ENCODE measurements at regions not wholly inside any gene's neighbourhood (a gene's known extent, or its start where the extent isn't known, plus 50 kb on each side); places are given as distances from the start of the nearest gene placed in this dataset.

DNA sequence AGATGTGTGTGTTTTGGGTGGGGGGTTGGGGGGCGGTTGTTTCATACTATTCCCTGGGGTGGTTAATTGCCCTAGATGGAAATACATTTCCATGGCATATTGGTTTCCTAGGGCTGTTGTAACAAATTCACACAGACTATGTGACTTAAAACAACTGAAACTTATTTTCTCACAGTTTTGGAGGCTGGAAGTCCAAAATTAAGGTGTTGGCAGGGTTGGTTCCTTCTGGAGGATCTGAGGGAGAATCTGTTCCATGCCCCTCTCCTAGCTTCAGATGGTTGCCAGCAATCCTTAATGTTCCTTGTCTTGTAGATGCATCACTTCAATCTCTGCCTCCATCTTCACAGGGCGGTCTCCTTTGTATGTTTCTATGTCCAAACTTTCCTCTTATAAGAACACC is 353.7 kb upstream of the ACTBL2 start:
- Mint-ChIP-seq H3K9me3 (no peaks in the 10 kb centered on the region), H3K4me3 (ENCODE audit: low read depth) (no peak overlapping the region), H3K4me1 (ENCODE audit: low read depth) (no peaks in the 10 kb centered on the region), H3K36me3 (ENCODE audit: low read depth) (no peaks in the 10 kb centered on the region), H3K27me3 (ENCODE audit: low read depth) (peaks cover 2% of the 10 kb centered on the region), H3K27ac (no peak overlapping the region)
- intact Hi-C loops (cut with micrococcal nuclease), result no loop called here
- no peak for DNase-seq (ENCODE audit: low spot score)

DNA sequence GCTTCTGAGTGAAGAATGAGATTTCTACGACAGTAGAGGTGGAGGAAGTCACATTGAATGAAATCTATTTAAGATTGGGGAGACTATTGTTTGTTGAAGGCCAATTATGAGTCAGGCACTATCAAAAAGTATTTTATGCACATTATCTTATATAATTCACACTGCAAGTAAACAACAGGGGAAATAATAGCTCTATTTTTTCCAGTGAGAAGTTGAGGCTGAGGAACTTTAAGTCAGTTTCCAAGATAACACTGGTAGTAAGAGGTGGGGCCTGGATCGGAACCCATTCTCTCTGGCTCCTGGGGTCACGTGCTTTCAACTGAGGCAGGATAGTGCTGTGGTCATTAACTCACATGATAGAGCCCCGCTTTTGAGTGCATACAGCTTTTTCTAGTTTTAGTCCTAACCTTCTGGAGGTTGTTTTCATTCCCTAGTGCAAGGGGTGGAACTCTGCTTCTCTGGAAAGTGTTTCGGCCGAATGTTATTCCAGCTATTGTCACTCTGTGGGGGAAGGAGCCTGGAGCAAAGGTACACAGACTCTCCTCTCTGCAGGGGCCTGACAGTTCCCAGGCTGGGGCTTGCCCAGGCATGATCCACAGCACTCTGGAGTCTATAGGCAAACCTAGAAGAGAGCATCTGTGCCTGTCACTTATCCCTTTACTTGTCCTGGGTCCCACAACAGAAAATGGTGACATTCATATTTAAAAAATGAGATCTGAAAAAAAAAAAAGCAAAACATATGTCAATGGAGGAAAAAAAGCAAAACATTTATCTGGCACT is 352.4 kb upstream of the ACTBL2 start:
- H3K27me3 Mint-ChIP-seq (ENCODE audit: low read depth), result peaks cover 2% of the 10 kb centered on the region
- H3K4me1 Mint-ChIP-seq (ENCODE audit: low read depth), result no peaks in the 10 kb centered on the region
- no peak overlapping the region for H3K4me3 Mint-ChIP-seq (ENCODE audit: low read depth)
- DNase-seq (ENCODE audit: low spot score), result no peak
- H3K9me3 Mint-ChIP-seq, result no peaks in the 10 kb centered on the region
- H3K27ac Mint-ChIP-seq, result no peak overlapping the region
- intact Hi-C loops (cut with micrococcal nuclease), result no loop called here
- H3K36me3 Mint-ChIP-seq (ENCODE audit: low read depth), result no peaks in the 10 kb centered on the region

DNA sequence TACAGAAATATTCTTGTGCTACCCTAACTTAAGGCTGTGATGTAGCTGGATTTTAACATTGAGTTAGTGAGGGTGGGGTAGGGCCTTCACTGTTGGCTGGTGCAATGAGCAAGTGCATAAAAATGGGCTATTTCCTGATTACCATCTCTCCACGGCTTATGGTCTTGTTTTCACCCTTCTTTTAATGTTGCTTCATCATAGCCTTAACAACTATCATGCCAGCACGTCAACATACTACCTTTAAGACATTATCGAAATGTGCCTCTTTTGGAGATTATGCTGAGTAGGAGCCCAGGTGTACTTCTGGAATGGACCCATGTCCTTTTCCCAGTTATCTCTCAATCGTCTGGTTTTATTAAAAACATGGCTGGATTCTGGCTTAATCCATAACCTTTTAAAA is 350.9 kb upstream of the ACTBL2 start:
- Mint-ChIP-seq H3K4me3 (ENCODE audit: low read depth) (no peak overlapping the region), H3K36me3 (ENCODE audit: low read depth) (no peaks in the 10 kb centered on the region), H3K27ac (no peak overlapping the region), H3K27me3 (ENCODE audit: low read depth) (no peaks in the 10 kb centered on the region), H3K4me1 (ENCODE audit: low read depth) (no peaks in the 10 kb centered on the region), H3K9me3 (no peaks in the 10 kb centered on the region)
- no peak for DNase-seq (ENCODE audit: low spot score)
- intact Hi-C loops (cut with micrococcal nuclease), result no loop called here

DNA sequence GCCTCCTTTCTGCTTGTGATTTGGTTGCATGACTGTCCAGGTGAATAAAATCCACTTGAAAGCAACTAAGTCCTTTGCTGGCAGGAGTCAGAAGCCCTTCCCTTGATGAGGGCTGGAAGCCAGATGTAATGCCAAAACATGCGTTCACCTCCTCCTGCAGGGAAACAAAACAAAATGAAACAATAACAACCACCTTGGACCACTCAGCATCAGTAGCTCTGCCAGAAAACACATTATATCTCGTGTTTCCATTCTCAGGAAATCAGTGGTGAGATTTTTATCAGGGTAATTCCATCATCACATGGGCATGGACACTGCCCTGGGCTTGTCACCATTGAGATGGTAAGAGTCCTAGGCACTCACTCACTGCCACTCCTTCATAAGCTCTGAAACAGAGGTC is 350.3 kb upstream of the ACTBL2 start:
- DNase-seq (ENCODE audit: low spot score), result no peak
- H3K4me1 Mint-ChIP-seq (ENCODE audit: low read depth), result no peaks in the 10 kb centered on the region
- H3K36me3 Mint-ChIP-seq (ENCODE audit: low read depth), result no peaks in the 10 kb centered on the region
- H3K4me3 Mint-ChIP-seq (ENCODE audit: low read depth), result no peak overlapping the region
- no peaks in the 10 kb centered on the region for H3K27me3 Mint-ChIP-seq (ENCODE audit: low read depth)
- H3K9me3 Mint-ChIP-seq, result no peaks in the 10 kb centered on the region
- intact Hi-C loops (cut with micrococcal nuclease), result no loop called here
- no peak overlapping the region for H3K27ac Mint-ChIP-seq

DNA sequence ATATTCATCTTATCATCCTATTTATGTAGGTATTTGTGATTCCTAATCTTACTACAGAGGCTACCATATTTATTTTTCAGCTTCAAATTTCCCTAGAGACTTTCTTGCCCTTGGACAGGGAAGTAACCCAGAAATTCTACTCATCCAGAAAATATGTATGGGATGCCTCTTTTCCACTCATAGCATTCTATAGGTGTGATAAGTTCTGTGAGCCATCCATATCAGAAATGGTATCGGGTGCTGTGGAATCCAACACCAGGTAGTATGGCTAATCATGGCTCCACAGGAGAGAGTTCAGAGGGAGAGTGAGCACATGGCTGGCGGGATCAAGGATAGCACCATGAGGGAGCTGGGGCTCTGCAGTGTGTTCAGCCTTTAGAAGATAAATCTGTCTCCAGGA is 349.3 kb upstream of the ACTBL2 start:
- H3K36me3 Mint-ChIP-seq (ENCODE audit: low read depth), result no peaks in the 10 kb centered on the region
- intact Hi-C loops (cut with micrococcal nuclease), result no loop called here
- no peaks in the 10 kb centered on the region for H3K4me1 Mint-ChIP-seq (ENCODE audit: low read depth)
- H3K27ac Mint-ChIP-seq, result no peak overlapping the region
- no peak overlapping the region for H3K4me3 Mint-ChIP-seq (ENCODE audit: low read depth)
- no peak for DNase-seq (ENCODE audit: low spot score)
- no peaks in the 10 kb centered on the region for H3K9me3 Mint-ChIP-seq
- no peaks in the 10 kb centered on the region for H3K27me3 Mint-ChIP-seq (ENCODE audit: low read depth)

DNA sequence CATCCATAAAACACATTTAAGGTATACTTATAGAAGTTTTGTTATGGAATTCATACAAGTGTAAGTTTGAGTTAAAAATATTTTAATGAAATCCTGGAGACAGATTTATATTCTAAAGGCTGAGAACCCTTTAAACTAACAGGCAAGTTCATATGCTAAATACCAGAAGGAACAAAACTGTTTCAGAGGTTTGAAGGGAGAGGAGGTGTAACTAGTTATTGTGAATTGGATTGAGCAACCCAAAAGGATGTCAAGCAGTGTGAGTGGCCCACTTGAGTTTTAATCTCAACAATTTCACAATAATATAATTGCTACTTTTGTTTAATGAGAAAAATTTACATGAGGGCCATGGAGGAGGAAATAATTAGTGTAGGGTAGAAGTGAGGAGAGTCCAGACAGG is 348.5 kb upstream of the ACTBL2 start:
- H3K36me3 Mint-ChIP-seq (ENCODE audit: low read depth), result no peaks in the 10 kb centered on the region
- H3K9me3 Mint-ChIP-seq, result no peaks in the 10 kb centered on the region
- H3K27ac Mint-ChIP-seq, result no peak overlapping the region
- no peak for DNase-seq (ENCODE audit: low spot score)
- intact Hi-C loops (cut with micrococcal nuclease), result no loop called here
- H3K27me3 Mint-ChIP-seq (ENCODE audit: low read depth), result no peaks in the 10 kb centered on the region
- H3K4me3 Mint-ChIP-seq (ENCODE audit: low read depth), result no peak overlapping the region
- H3K4me1 Mint-ChIP-seq (ENCODE audit: low read depth), result no peaks in the 10 kb centered on the region

DNA sequence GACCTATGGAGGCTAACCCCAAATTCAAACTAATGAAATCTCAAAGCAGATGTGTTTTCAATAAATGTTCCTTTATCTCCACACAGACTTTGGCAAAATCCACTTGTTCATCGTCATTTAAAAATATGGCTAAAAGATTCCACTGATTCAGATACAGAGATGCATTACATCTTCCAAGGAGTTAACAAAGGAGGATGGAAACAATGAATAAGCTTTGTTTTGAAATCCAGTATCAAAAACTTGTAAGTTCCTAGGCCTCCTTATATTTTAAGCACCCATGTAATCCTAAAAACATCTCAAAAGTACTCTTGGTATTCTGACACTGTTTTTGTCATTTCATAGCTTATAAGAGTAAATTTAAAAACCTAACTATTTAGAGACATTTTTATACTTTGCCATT is 345.6 kb upstream of the ACTBL2 start:
- no peaks in the 10 kb centered on the region for H3K9me3 Mint-ChIP-seq
- no peak overlapping the region for H3K4me3 Mint-ChIP-seq (ENCODE audit: low read depth)
- H3K27me3 Mint-ChIP-seq (ENCODE audit: low read depth), result no peaks in the 10 kb centered on the region
- intact Hi-C loops (cut with micrococcal nuclease), result no loop called here
- H3K36me3 Mint-ChIP-seq (ENCODE audit: low read depth), result no peaks in the 10 kb centered on the region
- DNase-seq (ENCODE audit: low spot score), result no peak
- H3K4me1 Mint-ChIP-seq (ENCODE audit: low read depth), result no peaks in the 10 kb centered on the region
- no peak overlapping the region for H3K27ac Mint-ChIP-seq

DNA sequence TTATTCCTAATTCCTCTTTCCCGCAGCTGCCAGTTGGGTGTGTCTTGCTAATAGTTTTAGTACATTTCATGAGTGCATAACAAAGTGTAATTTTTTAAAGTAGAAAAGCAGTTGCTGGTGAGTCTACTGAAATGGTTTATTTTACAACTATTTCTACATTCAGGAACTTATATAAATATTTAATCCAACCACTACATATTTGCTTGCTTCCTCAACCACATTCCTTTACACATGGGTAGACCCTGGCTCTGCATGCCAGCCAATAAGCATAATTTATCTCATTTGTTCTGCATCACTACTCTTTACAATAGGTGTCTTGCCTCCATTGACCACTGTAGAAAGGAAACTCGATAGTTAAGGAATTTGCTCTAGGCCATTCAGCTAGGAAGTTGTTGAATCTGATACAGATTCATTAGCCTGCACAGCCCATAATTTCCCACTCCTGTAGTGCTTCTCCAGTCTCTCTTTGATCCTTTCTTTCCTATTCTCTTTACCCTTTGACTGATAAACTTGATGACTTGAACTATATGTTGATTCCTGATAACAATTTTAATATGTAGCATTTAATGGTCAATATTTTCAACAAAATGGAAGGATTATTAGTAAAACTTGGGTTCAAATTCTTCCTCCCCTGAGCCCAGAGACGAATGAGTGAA is 342.5 kb upstream of the ACTBL2 start:
- intact Hi-C loops (cut with micrococcal nuclease), result no loop called here
- H3K27me3 Mint-ChIP-seq (ENCODE audit: low read depth), result no peaks in the 10 kb centered on the region
- no peak overlapping the region for H3K27ac Mint-ChIP-seq
- H3K4me3 Mint-ChIP-seq (ENCODE audit: low read depth), result no peak overlapping the region
- H3K4me1 Mint-ChIP-seq (ENCODE audit: low read depth), result no peaks in the 10 kb centered on the region
- H3K36me3 Mint-ChIP-seq (ENCODE audit: low read depth), result no peaks in the 10 kb centered on the region
- DNase-seq (ENCODE audit: low spot score), result no peak
- no peaks in the 10 kb centered on the region for H3K9me3 Mint-ChIP-seq

DNA sequence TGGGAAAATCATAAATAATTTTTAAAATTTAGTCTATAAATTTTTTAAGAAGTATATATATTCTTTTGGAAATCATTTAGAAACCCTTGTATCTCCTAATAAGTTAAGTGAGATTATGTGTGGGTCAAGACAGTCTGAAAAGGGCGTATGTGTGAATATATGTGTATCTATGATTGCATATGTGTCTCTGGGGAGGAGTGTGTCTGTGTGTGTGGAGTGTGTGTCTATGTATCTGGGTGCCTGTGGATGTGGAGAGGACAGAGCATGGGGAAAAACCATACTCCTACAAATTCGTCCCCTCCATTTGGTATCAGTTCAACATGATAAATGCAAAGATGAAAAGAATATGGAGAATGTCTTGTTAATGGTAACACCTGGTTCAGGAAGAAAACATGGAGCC is 342.0 kb upstream of the ACTBL2 start:
- H3K4me3 Mint-ChIP-seq (ENCODE audit: low read depth), result no peak overlapping the region
- no peaks in the 10 kb centered on the region for H3K9me3 Mint-ChIP-seq
- intact Hi-C loops (cut with micrococcal nuclease), result no loop called here
- H3K27me3 Mint-ChIP-seq (ENCODE audit: low read depth), result no peaks in the 10 kb centered on the region
- no peak for DNase-seq (ENCODE audit: low spot score)
- H3K4me1 Mint-ChIP-seq (ENCODE audit: low read depth), result no peaks in the 10 kb centered on the region
- no peaks in the 10 kb centered on the region for H3K36me3 Mint-ChIP-seq (ENCODE audit: low read depth)
- no peak overlapping the region for H3K27ac Mint-ChIP-seq

DNA sequence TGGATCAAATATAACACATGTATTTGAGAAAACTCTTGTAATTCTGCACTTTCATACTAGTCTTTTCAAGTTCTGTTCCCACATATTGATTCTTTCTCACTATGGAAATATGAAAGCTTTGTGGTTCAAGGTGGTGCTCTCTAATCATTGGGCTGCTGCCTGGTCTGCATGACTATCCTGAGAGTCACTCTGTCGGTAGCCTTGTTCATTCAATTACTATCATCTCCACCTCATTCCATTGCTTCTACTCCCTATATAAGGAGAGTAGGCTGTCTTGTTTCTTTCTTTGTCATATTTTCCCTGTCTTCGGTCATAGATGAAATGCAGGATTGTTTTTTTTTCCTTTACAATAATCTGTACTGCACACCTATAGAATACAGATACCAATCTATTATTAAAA is 341.4 kb upstream of the ACTBL2 start:
- no peaks in the 10 kb centered on the region for H3K36me3 Mint-ChIP-seq (ENCODE audit: low read depth)
- H3K9me3 Mint-ChIP-seq, result no peaks in the 10 kb centered on the region
- H3K27me3 Mint-ChIP-seq (ENCODE audit: low read depth), result no peaks in the 10 kb centered on the region
- no peak for DNase-seq (ENCODE audit: low spot score)
- no peak overlapping the region for H3K4me3 Mint-ChIP-seq (ENCODE audit: low read depth)
- H3K27ac Mint-ChIP-seq, result no peak overlapping the region
- intact Hi-C loops (cut with micrococcal nuclease), result no loop called here
- no peaks in the 10 kb centered on the region for H3K4me1 Mint-ChIP-seq (ENCODE audit: low read depth)

DNA sequence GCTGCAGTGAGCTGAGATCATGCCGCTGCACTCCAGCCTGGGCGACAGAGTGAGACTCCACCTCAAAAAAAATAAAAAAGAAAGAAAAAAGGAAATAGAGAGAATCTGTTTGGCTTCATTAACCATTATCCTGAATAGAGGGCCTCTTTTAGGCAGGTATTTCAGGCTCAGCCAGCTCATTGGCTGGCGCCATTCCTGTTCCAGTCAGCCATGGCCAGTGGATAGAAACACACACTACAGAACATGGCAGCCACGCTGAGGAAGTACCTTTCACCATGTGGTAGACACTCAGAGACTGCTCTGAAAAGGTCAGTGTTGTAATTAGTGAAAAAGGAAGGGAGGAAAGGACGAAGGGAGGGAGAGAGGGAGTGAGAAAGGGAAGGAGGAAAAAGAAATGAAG is 340.0 kb upstream of the ACTBL2 start:
- Mint-ChIP-seq H3K4me1 (ENCODE audit: low read depth) (no peaks in the 10 kb centered on the region), H3K4me3 (ENCODE audit: low read depth) (no peak overlapping the region), H3K27ac (no peak overlapping the region), H3K27me3 (ENCODE audit: low read depth) (no peaks in the 10 kb centered on the region), H3K36me3 (ENCODE audit: low read depth) (no peaks in the 10 kb centered on the region), H3K9me3 (no peaks in the 10 kb centered on the region)
- DNase-seq (ENCODE audit: low spot score), result no peak
- intact Hi-C loops (cut with micrococcal nuclease), result no loop called here

DNA sequence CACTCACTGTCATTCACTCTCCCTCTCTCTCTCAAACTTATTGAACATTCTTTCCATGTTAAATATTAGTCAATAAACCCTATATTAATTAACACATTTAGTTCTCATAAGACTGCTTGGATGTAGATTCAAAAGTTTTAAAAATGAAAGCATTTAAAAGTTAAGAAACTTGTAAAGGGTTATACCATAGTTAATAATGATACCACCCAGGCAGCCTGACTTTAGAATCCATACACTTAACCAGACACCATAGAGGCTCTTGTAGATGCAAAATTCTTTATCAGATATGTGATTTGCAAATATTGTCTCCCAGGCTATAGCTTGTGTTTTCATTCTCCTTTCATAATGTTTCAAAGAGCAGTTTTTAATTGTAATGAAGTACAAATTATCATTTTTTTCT is 335.8 kb upstream of the ACTBL2 start:
- Mint-ChIP-seq H3K4me3 (ENCODE audit: low read depth) (no peak overlapping the region), H3K4me1 (ENCODE audit: low read depth) (no peaks in the 10 kb centered on the region), H3K27me3 (ENCODE audit: low read depth) (no peaks in the 10 kb centered on the region), H3K36me3 (ENCODE audit: low read depth) (no peaks in the 10 kb centered on the region), H3K27ac (no peak overlapping the region), H3K9me3 (no peaks in the 10 kb centered on the region)
- intact Hi-C loops (cut with micrococcal nuclease), result no loop called here
- DNase-seq (ENCODE audit: low spot score), result no peak

DNA sequence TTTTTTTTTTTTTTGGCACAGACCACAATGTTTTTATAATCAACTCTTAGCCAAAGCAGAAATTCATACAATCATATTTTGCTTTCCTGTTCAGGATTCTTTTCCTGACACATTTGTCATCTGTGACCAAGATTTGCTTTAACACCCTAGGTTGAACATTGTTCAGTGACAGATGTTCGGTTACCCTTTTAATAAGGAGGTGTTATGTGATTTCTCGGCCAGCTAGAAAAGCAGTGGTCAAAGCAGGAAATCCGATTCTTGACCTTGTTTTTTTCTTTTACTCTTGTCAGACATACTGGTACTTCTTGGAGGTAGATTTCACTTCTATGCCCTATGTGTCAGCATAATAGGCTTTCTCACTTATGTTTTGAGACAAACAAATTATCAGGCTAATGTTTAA is 335.3 kb upstream of the ACTBL2 start:
- intact Hi-C loops (cut with micrococcal nuclease), result no loop called here
- H3K36me3 Mint-ChIP-seq (ENCODE audit: low read depth), result no peaks in the 10 kb centered on the region
- H3K4me3 Mint-ChIP-seq (ENCODE audit: low read depth), result no peak overlapping the region
- no peak overlapping the region for H3K27ac Mint-ChIP-seq
- no peaks in the 10 kb centered on the region for H3K4me1 Mint-ChIP-seq (ENCODE audit: low read depth)
- no peak for DNase-seq (ENCODE audit: low spot score)
- H3K27me3 Mint-ChIP-seq (ENCODE audit: low read depth), result no peaks in the 10 kb centered on the region
- H3K9me3 Mint-ChIP-seq, result no peaks in the 10 kb centered on the region
